Astrocyte of the spinal cord (primary cell): ENCODE measurements at regions not wholly inside any gene's neighbourhood (a gene's known extent, or its start where the extent isn't known, plus 50 kb on each side); places are given as distances from the start of the nearest gene placed in this dataset.
A peak's percentile ranks its signal among the peaks of the same experiment; 100 is the strongest.

Experiments
- DNase-seq: peaks from one replicate; pipeline ENCODE4 v3.0.0; 2011; ENCODE audit warnings: low read depth, low spot score
- H3K4me3 ChIP-seq: 2 replicates; pipeline ENCODE4 v1.5.1; 2011; ENCODE audit warnings: low read depth, mild to moderate bottlenecking, low read length, moderate library complexity
- CTCF ChIP-seq: IDR thresholded peaks from 2 replicates; pipeline ENCODE4 v1.5.1; 2012; ENCODE audit warnings: low read depth, mild to moderate bottlenecking, low read length, inconsistent platforms
- in situ Hi-C: cut with HindIII; loops from 2 replicates; pipeline ENCODE4 v1.10.0; 2017; ENCODE audit warnings: low sequenced_read_pairs

- no peak overlapping the region for H3K4me3 ChIP-seq
- DNase-seq = no peak
- in situ Hi-C loops = no loop called here
- no peak for TF ChIP-seq CTCF
Measured at GRCh38 chr3:154901278-154901677, 178.8 kb upstream of the MME start.

GRCh38 chr3:154900816-154901215 is 179.3 kb upstream of the MME start:
- in situ Hi-C loops = no loop called here
- H3K4me3 ChIP-seq = no peak overlapping the region
- no peak for TF ChIP-seq CTCF
- DNase-seq = no peak

- DNase-seq = peak; percentile 17
- in situ Hi-C loops = no loop called here
- TF ChIP-seq CTCF = no peak
- no peak overlapping the region for H3K4me3 ChIP-seq
Measured at GRCh38 chr3:154898916-154899315, 181.2 kb upstream of the MME start.

- in situ Hi-C loops = no loop called here
- no peak overlapping the region for H3K4me3 ChIP-seq
- DNase-seq = no peak
- no peak for TF ChIP-seq CTCF
Measured at GRCh38 chr3:154898443-154898842, 181.7 kb upstream of the MME start.

GRCh38 chr3:154893813-154894212 is 186.3 kb upstream of the MME start:
- no peak for TF ChIP-seq CTCF
- in situ Hi-C loops = no loop called here
- H3K4me3 ChIP-seq = no peak overlapping the region
- DNase-seq = no peak

GRCh38 chr3:154889227-154889634 is 190.9 kb upstream of the MME start:
- no peak overlapping the region for H3K4me3 ChIP-seq
- in situ Hi-C loops = no loop called here
- no peak for TF ChIP-seq CTCF
- no peak for DNase-seq

GRCh38 chr3:154887869-154888268 is 192.2 kb upstream of the MME start:
- H3K4me3 ChIP-seq = no peak overlapping the region
- DNase-seq = no peak
- in situ Hi-C loops = no loop called here
- TF ChIP-seq CTCF = no peak
